Activated T-cell treated with anti-CD3 and anti-CD28 coated beads, Interleukin-2, amount 50 U/mL, for 72 hours (primary cell): ENCODE measurements at regions not wholly inside any gene's neighbourhood (a gene's known extent, or its start where the extent isn't known, plus 50 kb on each side); places are given as distances from the start of the nearest gene placed in this dataset.

Source experiments
- ATAC-seq, 2 donors: fragments of 150-1000 bp; cut with Tn5 transposase; replicated peaks in 1 of 2; 2 replicates each; pipeline ENCODE4 v1.10.0; 2021; ENCODE audit warnings: moderate library complexity in 2 of 2, mild to moderate bottlenecking in 1 of 2
- DNase-seq, 2 donors: peaks; one replicate each; pipeline ENCODE4 v3.0.0; 2021 to 2022; ENCODE audit warnings: mixed read lengths in 1 of 2
- H3K27ac Mint-ChIP-seq: one replicate; pipeline ENCODE4 v1.8.0; 2022; ENCODE audit warnings: mild to moderate bottlenecking, moderate library complexity, mixed read lengths
- H3K27me3 Mint-ChIP-seq: one replicate; pipeline ENCODE4 v1.8.0; 2022; ENCODE audit warnings: low read depth, mixed read lengths
- H3K36me3 Mint-ChIP-seq, 2 donors: one replicate each; pipeline ENCODE4 v1.8.0; 2022; ENCODE audit warnings: mixed read lengths in 2 of 2, mild to moderate bottlenecking in 1 of 2; ENCODE audit not compliant: insufficient read depth in 2 of 2
- H3K4me1 Mint-ChIP-seq: one replicate; pipeline ENCODE4 v1.8.0; 2022; ENCODE audit warnings: low read depth, mixed read lengths
- H3K4me3 Mint-ChIP-seq, 2 donors: one replicate each; pipeline ENCODE4 v1.8.0; 2022; ENCODE audit warnings: mild to moderate bottlenecking in 2 of 2, mixed read lengths in 2 of 2, moderate library complexity in 2 of 2
- H3K9me3 Mint-ChIP-seq, 2 donors: one replicate each; pipeline ENCODE4 v1.8.0; 2022; ENCODE audit warnings: mixed read lengths in 2 of 2

- Mint-ChIP-seq H3K4me1 (no peaks in the 10 kb centered on the region), H3K4me3 (no peak overlapping the region), H3K9me3 (no peaks in the 10 kb centered on the region), H3K27me3 (peaks cover 4% of the 10 kb centered on the region), H3K27ac (no peak overlapping the region), H3K36me3 (no peaks in the 10 kb centered on the region)
- ATAC-seq = no peak
- DNase-seq = no peak
Observed at GRCh38 chr11:115111066-115111465, 393.1 kb downstream of the CADM1 start.

- Mint-ChIP-seq H3K4me1 (no peaks in the 10 kb centered on the region), H3K27me3 (peaks cover 4% of the 10 kb centered on the region)
Observed at GRCh38 chr11:115112754-115113153, 391.5 kb downstream of the CADM1 start.

GRCh38 chr11:115117956-115118493 is 386.2 kb downstream of the CADM1 start:
- ATAC-seq = no peak
- peaks cover 16% of the 10 kb centered on the region for H3K27me3 Mint-ChIP-seq
- no peak overlapping the region for H3K27ac Mint-ChIP-seq
- H3K4me1 Mint-ChIP-seq = no peaks in the 10 kb centered on the region
- H3K4me3 Mint-ChIP-seq = no peak overlapping the region
- H3K9me3 Mint-ChIP-seq = no peaks in the 10 kb centered on the region
- no peaks in the 10 kb centered on the region for H3K36me3 Mint-ChIP-seq
- DNase-seq = no peak

More at GRCh38 chr11:115112754-115113153, 391.5 kb downstream of the CADM1 start:
- Mint-ChIP-seq H3K4me3 (no peak overlapping the region), H3K27ac (no peak overlapping the region), H3K36me3 (no peaks in the 10 kb centered on the region), H3K9me3 (no peaks in the 10 kb centered on the region)
- ATAC-seq (no peak), DNase-seq (no peak)

- ATAC-seq (no peak), DNase-seq (no peak)
- Mint-ChIP-seq H3K27ac (no peak overlapping the region), H3K36me3 (no peaks in the 10 kb centered on the region), H3K9me3 (no peaks in the 10 kb centered on the region), H3K4me3 (no peak overlapping the region), H3K27me3 (peaks cover 16% of the 10 kb centered on the region), H3K4me1 (no peaks in the 10 kb centered on the region)
Observed at GRCh38 chr11:115119146-115119545, 385.1 kb downstream of the CADM1 start.
